Suprapubic skin (tissue), 4 donors: ENCODE measurements at regions not wholly inside any gene's neighbourhood (a gene's known extent, or its start where the extent isn't known, plus 50 kb on each side); places are given as distances from the start of the nearest gene placed in this dataset.

Source experiments
- DNase-seq, 2 donors: peaks; one replicate each; pipeline ENCODE4 v3.0.0-alpha.2; 2019; ENCODE audit warnings: low spot score in 2 of 2
- H3K27ac ChIP-seq: fragments of 200-600 bp; sonication (generic); one replicate; pipeline ENCODE4 v1.5.1; 2019
- H3K27me3 ChIP-seq: fragments of 200-600 bp; sonication (generic); one replicate; pipeline ENCODE4 v1.5.1; 2019
- H3K36me3 ChIP-seq: fragments of 200-600 bp; sonication (generic); one replicate; pipeline ENCODE4 v1.5.1; 2019
- H3K4me1 ChIP-seq: fragments of 200-600 bp; sonication (generic); one replicate; pipeline ENCODE4 v1.5.1; 2019
- H3K4me3 ChIP-seq: fragments of 200-600 bp; sonication (generic); one replicate; pipeline ENCODE4 v1.5.1; 2019; ENCODE audit warnings: mild to moderate bottlenecking
- H3K9me3 ChIP-seq: fragments of 200-600 bp; sonication (generic); one replicate; pipeline ENCODE4 v1.5.1; 2019
- EP300 ChIP-seq: sonication (generic); formaldehyde crosslinking; IDR thresholded peaks from one replicate; pipeline ENCODE4 v1.6.1; 2017; ENCODE audit warnings: antibody characterized with exemption
- POLR2A ChIP-seq, 2 donors: fragments of 450-650 bp; IDR thresholded peaks; one replicate each; pipeline ENCODE4 v1.6.1; 2017; ENCODE audit warnings: antibody characterized with exemption in 2 of 2, mild to moderate bottlenecking in 2 of 2, moderate library complexity in 2 of 2
- POLR2AphosphoS5 ChIP-seq, 3 donors: sonication (generic); formaldehyde crosslinking; IDR thresholded peaks; one replicate each; pipeline ENCODE4 v1.6.1; 2017; ENCODE audit warnings: antibody characterized with exemption in 3 of 3
- WGBS: methylation state at CpG from one replicate; pipeline ENCODE4 v1.1.5; 2018; 5-methylcytosine and 5-hydroxymethylcytosine counted together
- TF ChIP-seq, protein P1 (sequence below), 2 donors: fragments of 200-600 bp in 1 of 2; fragments of 450-650 bp in 1 of 2; sonication (generic) in 1 of 2; IDR thresholded peaks; one replicate each; pipeline ENCODE4 v1.5.1; 2016 to 2019; ENCODE audit warnings: antibody characterized with exemption in 2 of 2, mild to moderate bottlenecking in 1 of 2, moderate library complexity in 1 of 2

DNA sequence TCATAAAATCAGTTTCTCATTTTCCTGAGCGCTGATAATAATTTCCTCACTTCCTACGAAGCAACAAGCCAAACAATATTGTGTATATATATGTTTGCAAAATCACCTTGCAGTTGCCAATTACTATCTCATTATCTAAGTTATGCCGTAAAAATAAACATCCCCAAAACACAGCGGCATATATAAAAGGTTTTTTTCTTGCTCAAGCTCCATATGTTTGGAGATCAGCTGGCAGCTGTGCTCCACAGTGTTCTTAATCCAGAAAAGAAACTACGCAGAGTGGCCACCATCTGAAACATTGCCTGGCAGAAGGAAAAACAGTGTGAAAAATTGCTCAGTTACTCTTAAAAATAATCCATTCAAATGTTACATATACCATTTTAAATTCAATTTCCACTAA lies 951.4 kb downstream of the PLOD2 start:
- H3K27me3 ChIP-seq = no peaks in the 10 kb centered on the region
- WGBS = 50% methylated on average over 5 of the region's 5 CpGs
- TF ChIP-seq EP300 (no peak), POLR2AphosphoS5 (IDR thresholded peaks at IDR 0.05) (no peak), POLR2A (IDR thresholded peaks at IDR 0.05) (no peak)
- TF ChIP-seq, protein P1, sequence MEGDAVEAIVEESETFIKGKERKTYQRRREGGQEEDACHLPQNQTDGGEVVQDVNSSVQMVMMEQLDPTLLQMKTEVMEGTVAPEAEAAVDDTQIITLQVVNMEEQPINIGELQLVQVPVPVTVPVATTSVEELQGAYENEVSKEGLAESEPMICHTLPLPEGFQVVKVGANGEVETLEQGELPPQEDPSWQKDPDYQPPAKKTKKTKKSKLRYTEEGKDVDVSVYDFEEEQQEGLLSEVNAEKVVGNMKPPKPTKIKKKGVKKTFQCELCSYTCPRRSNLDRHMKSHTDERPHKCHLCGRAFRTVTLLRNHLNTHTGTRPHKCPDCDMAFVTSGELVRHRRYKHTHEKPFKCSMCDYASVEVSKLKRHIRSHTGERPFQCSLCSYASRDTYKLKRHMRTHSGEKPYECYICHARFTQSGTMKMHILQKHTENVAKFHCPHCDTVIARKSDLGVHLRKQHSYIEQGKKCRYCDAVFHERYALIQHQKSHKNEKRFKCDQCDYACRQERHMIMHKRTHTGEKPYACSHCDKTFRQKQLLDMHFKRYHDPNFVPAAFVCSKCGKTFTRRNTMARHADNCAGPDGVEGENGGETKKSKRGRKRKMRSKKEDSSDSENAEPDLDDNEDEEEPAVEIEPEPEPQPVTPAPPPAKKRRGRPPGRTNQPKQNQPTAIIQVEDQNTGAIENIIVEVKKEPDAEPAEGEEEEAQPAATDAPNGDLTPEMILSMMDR (IDR thresholded peaks at IDR 0.05) = no peak
- H3K4me1 ChIP-seq = no peaks in the 10 kb centered on the region
- no peaks in the 10 kb centered on the region for H3K9me3 ChIP-seq
- no peak overlapping the region for H3K4me3 ChIP-seq
- DNase-seq = no peak
- no peak overlapping the region for H3K27ac ChIP-seq
- no peaks in the 10 kb centered on the region for H3K36me3 ChIP-seq

DNA sequence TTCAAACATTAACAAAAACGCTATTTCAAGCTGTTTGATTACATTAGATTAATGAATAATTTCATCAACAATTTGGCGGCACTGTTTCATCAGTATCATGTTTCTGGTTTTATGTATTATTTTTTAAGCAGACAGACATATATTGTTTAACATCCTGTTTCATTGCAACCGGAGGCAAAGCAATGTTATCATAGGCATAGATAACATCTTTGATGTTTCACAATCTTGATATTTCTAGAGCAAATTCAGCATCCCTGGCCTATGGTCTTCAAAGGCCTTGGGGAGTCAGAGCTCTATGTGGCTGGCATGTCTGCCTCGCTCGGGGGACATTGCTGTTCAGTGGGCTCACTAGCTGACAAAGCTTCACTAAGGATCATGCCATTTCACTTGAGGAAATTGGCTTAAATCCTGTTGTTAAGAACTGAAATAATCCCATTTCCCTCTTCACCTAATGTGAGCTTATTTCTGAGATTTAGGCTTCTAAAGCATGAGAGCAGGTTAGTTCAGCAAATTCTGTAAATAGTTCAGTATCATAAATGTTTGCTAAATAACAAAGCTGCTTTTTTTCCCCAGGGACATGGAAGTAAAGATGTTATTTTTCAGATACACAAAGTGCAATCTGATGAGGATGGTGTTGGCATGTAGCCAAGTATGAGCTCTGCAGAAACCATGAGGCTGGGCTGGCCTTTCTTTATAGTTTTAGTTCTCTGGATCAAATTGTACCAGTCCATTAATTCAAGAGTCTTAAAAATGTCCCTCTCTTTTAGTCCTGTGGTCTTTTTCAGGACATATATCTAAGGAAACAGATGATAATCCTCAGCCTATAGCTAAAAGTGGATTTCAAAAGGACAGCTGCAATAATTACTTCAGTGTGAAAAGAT lies 941.4 kb downstream of the PLOD2 start:
- H3K27ac ChIP-seq = no peak overlapping the region
- no peaks in the 10 kb centered on the region for H3K4me1 ChIP-seq
- no peak for DNase-seq
- WGBS = 67% methylated on average over 5 of the region's 5 CpGs
- no peaks in the 10 kb centered on the region for H3K9me3 ChIP-seq
- TF ChIP-seq POLR2AphosphoS5 (IDR thresholded peaks at IDR 0.05) = no peak
- TF ChIP-seq, protein P1 (IDR thresholded peaks at IDR 0.05) = no peak
- TF ChIP-seq EP300 = no peak
- no peak for TF ChIP-seq POLR2A (IDR thresholded peaks at IDR 0.05)
- no peaks in the 10 kb centered on the region for H3K36me3 ChIP-seq
- H3K4me3 ChIP-seq = no peak overlapping the region
- H3K27me3 ChIP-seq = no peaks in the 10 kb centered on the region

DNA sequence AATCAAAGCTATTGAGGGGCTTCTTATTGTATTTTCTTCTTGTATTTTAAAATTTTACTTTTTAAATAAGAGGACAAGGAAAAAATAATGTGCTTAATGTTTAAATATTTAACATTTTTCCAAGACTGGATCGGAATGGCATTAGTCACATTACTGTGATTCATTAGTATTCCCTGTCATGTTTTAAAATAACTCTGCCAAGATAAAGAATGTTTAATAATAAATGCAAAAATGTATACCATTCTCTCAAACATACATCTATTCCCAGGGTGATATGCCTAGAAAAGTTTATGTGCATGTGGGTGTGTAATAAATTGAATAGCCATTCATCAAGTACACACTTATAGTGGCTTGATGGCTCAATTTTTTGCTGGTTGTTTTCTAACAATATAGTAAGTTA lies 936.1 kb downstream of the PLOD2 start:
- DNase-seq = no peak
- H3K27ac ChIP-seq = no peak overlapping the region
- TF ChIP-seq POLR2AphosphoS5 (IDR thresholded peaks at IDR 0.05) (no peak), EP300 (no peak), POLR2A (IDR thresholded peaks at IDR 0.05) (no peak)
- TF ChIP-seq, protein P1 (IDR thresholded peaks at IDR 0.05) = no peak
- H3K4me3 ChIP-seq = no peak overlapping the region
- no peaks in the 10 kb centered on the region for H3K4me1 ChIP-seq
- 67% methylated on average over 1 of the region's 1 CpG for WGBS
- H3K36me3 ChIP-seq = no peaks in the 10 kb centered on the region
- H3K27me3 ChIP-seq = no peaks in the 10 kb centered on the region
- H3K9me3 ChIP-seq = no peaks in the 10 kb centered on the region

DNA sequence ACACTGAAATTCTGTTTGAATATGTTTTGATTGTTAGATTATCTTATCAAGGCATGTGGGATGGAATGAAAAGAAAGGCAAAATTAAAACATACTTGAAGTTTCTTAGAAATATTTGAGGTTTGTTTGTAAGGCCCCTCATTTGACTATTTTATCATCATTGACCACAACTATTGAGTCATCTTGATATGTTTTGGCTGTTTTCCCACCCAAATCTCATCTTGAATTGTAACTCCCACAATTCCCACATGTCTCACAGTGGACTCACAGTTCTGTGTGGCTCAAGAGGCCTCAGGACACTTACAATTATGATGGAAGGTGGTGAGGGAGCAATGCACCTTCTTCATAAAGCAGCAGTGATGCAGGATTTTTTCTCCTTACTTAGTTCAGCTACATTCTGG lies 917.1 kb downstream of the PLOD2 start:
- Histone ChIP-seq H3K9me3 (peaks cover 4% of the 10 kb centered on the region), H3K4me1 (no peaks in the 10 kb centered on the region), H3K36me3 (no peaks in the 10 kb centered on the region), H3K27ac (no peak overlapping the region), H3K4me3 (no peak overlapping the region), H3K27me3 (no peaks in the 10 kb centered on the region)
- no peak for DNase-seq
- no peak for TF ChIP-seq POLR2AphosphoS5 (IDR thresholded peaks at IDR 0.05)
- TF ChIP-seq, protein P1 (IDR thresholded peaks at IDR 0.05) = no peak
- no peak for TF ChIP-seq EP300
- no peak for TF ChIP-seq POLR2A (IDR thresholded peaks at IDR 0.05)

DNA sequence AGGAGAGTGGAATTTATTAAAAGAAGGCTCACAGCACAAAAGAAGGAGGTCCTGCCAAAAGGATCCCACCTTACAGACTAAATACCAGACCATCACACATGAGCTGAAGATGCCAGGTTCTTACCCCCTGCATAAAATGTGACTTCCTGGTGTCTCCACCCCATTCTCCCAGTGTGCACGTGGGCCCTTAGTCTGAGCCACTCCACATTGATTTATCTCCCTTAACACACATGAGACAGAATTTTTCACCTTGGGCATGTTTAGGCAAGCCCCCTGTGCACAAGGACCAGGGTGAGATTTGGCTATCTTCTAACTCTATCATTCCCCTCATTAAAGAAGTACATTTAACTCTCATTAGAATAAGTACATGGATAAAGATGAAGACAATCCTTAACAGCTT lies 916.7 kb downstream of the PLOD2 start:
- no peak for DNase-seq
- TF ChIP-seq POLR2A (IDR thresholded peaks at IDR 0.05) = no peak
- TF ChIP-seq, protein P1 (IDR thresholded peaks at IDR 0.05) = no peak
- TF ChIP-seq EP300 = no peak
- no peak for TF ChIP-seq POLR2AphosphoS5 (IDR thresholded peaks at IDR 0.05)
- 60% methylated on average over 1 of the region's 1 CpG for WGBS
- no peaks in the 10 kb centered on the region for H3K36me3 ChIP-seq
- H3K27me3 ChIP-seq = no peaks in the 10 kb centered on the region
- no peak overlapping the region for H3K27ac ChIP-seq
- H3K4me1 ChIP-seq = no peaks in the 10 kb centered on the region
- peaks cover 4% of the 10 kb centered on the region for H3K9me3 ChIP-seq
- no peak overlapping the region for H3K4me3 ChIP-seq
